22Rv1 (cell line): ENCODE measurements at regions not wholly inside any gene's neighbourhood (a gene's known extent, or its start where the extent isn't known, plus 50 kb on each side); places are given as distances from the start of the nearest gene placed in this dataset.

ENCODE experiments used
- H3K27ac ChIP-seq: fragments of 450-650 bp; 2 replicates; pipeline ENCODE4 v1.5.1; 2017
- ZFX ChIP-seq: fragments of 450-650 bp; IDR thresholded peaks from 2 replicates; pipeline ENCODE4 v1.6.1; 2017; ENCODE audit warnings: antibody characterized with exemption, borderline replicate concordance
- TF ChIP-seq, protein P1 (sequence below): fragments of 450-650 bp; IDR thresholded peaks from 2 replicates; pipeline ENCODE4 v1.5.1; 2017; ENCODE audit warnings: mild to moderate bottlenecking

DNA sequence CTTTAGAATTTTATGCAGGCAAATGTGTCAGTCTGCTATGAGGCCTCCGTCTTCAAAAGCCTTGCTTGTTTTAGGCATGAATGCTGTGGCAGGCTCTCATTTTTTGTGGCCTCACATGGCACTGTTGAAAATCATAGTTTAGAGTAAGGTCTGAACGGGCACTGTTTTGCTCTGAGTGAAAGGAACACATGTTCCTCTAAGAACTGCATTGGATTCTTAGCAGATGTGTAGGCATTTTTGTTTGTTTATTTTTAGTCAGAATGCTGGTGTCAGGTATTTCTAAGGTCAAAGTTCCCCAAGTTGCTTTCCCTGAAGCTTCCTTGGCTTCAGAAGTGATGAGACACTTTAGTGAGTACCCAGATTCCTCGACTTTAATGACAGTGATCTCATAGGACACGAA, 173.7 kb downstream of the HS3ST3B1 start:
- no peak overlapping the region for H3K27ac ChIP-seq
- TF ChIP-seq, protein P1, sequence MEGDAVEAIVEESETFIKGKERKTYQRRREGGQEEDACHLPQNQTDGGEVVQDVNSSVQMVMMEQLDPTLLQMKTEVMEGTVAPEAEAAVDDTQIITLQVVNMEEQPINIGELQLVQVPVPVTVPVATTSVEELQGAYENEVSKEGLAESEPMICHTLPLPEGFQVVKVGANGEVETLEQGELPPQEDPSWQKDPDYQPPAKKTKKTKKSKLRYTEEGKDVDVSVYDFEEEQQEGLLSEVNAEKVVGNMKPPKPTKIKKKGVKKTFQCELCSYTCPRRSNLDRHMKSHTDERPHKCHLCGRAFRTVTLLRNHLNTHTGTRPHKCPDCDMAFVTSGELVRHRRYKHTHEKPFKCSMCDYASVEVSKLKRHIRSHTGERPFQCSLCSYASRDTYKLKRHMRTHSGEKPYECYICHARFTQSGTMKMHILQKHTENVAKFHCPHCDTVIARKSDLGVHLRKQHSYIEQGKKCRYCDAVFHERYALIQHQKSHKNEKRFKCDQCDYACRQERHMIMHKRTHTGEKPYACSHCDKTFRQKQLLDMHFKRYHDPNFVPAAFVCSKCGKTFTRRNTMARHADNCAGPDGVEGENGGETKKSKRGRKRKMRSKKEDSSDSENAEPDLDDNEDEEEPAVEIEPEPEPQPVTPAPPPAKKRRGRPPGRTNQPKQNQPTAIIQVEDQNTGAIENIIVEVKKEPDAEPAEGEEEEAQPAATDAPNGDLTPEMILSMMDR, result no peak
- TF ChIP-seq ZFX, result no peak

DNA sequence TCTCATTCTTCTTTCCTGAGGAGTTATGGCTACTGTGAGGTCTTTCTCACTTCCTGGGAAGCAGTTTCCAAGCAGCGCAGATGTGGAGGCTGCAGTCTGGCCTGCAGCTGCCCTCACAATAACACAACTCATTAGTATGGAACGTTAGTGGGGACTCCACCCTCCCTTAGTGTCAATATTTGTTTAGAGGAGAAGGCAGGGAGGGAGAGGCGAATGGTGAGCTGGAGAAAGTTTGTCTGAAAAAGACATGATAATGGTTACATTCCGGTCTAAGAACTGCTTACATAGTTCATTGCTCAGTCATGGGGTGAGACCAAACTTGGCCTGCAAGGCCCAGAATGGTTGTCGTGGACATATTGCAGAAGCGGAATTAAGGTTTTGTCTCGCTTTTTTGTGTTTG, 170.2 kb downstream of the HS3ST3B1 start:
- no peak overlapping the region for H3K27ac ChIP-seq
- TF ChIP-seq, protein P1, result no peak
- TF ChIP-seq ZFX, result no peak

DNA sequence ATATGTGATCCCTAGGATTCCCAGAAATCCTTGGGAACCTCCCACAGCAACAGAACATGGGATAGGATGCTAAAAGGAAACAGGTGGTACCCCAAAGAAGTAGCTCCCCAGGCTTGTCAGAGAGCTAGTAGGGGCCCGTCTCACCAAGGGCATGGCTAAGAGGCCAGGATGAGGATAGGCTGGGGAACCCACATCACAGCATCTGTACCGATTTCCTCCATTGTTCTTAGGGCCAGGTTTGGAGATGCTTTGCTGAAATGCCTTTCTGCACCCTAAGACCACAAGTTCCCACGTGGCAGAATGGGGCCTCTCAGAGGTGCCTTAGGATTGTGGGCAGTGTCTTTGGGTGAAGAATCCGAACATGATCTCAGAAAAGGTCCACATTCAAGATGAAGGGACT, 169.5 kb downstream of the HS3ST3B1 start:
- no peak for TF ChIP-seq ZFX
- TF ChIP-seq, protein P1, result no peak
- H3K27ac ChIP-seq, result no peak overlapping the region

DNA sequence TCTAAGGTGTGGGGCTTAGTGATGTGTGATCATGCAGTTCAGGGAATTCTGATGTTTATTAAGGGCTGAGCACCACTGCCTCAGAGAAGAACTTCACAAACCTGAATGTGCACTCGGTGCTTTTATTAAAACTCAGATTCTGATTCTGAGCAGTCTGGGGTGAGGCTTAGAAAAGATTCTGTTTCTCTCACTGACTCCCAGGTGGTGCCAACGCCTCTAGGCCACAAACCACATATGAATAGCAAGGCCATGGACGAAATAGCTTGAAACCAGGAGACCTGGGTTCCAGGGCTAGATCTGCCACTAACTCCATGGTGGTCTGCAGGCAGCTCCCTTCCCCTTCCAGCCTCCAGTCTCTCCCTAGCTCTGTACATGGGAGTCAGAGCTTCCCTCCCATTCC, 169.1 kb downstream of the HS3ST3B1 start:
- TF ChIP-seq, protein P1, result no peak
- TF ChIP-seq ZFX, result no peak
- no peak overlapping the region for H3K27ac ChIP-seq

DNA sequence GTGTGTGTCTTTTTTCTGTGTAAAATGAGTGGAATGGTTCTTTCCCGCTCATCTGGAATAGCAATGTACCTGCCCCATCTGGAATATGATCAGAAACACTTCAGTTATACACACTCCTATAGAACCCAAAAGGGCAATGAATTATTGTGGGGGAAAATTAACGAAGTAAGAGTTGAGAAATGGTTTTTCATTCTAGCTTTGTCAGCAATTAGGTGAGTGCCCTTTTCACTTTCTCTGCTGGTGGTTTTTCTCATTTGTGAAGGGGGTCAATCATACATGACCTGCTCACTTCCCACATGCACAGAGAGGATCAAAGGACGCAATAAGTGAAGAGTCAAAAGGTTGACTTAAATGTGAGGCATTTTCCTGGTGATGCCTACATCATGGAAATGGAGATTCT, 168.0 kb downstream of the HS3ST3B1 start:
- TF ChIP-seq ZFX, result no peak
- TF ChIP-seq, protein P1, result no peak
- no peak overlapping the region for H3K27ac ChIP-seq

DNA sequence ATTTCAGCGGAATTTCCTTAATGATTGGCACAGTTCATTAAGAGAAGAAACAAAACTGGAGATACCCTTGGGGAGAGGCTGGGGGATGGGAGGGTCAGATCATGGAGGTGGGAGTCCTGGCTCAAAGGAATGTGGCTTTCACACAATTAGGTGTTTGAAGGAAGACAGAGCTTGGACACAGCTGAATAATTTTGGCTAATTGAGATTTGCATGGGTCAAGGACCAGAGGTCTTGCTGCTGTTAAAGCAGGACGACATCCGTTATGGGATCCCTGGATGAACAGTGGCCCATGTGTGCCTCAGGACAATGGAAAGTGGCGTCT, 160.3 kb downstream of the HS3ST3B1 start:
- no peak overlapping the region for H3K27ac ChIP-seq
- no peak for TF ChIP-seq ZFX
- TF ChIP-seq, protein P1, result no peak

DNA sequence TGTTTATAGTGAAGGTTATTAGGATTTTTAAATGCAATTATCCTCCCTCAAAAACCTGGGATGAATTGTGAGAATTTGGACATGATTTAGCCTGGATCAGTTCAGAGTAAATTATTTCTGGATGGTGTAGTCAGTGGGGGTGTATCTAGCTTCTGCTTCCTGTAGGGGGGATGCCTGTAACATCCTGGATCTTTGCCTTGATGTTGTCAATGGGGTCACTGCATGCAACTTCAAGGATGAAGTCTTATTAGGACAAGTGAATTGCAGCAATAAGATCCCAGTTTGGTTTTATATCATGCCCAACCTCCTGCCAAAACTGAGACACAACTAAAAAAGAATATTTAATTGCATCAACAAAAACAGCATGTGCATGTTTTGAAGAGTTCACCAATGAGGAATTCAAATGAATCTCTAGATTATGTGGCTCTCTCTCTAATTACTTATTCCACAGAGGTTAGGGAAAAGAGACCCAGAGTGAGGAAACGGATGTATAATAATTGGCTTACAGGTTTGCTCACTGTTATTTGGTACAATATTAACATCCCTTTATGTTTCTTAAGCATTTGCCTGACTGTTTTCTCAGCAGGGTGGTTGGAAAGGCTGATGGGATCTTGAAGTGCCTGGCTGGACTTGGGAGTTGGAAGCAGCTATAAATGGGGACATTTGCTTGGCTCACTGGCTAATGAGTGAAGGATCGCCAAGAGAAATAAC, 159.8 kb downstream of the HS3ST3B1 start:
- TF ChIP-seq ZFX, result no peak
- TF ChIP-seq, protein P1, result no peak

More for the DNA sequence above, 159.8 kb downstream of the HS3ST3B1 start:
- no peak overlapping the region for H3K27ac ChIP-seq
